ENCODE measurements at regions not wholly inside any gene's neighbourhood (a gene's known extent, or its start where the extent isn't known, plus 50 kb on each side); places are given as distances from the start of the nearest gene placed in this dataset.
"Not testable (repeated sequence)": the region's sequence is repeated elsewhere in the genome, so short reads cannot be mapped to it uniquely, and the experiment has no call there.

DNA sequence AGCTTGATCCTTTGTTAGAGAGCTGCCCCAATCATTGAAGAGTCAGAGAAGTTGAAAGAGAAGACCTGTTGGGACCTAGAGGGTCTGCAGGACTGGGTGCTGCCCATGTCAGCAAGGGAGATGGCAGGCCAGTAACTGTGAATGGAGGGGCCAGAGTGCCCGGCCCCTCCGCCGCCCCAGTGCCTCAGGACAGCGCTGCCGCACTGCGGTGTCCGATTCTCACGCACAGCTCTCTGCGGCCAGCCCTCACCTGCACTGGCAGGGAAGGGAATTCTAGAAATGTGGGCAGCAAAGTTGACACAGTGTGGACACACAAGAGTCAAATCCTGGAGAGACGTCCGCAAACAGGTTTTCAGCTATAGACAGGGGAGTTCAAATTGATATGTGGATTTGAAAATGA, 373.5 kb downstream of the TCERG1L start:
- H3K27me3 ChIP-seq = no peaks in the 10 kb centered on the region
- intact Hi-C loops (cut with DNase I) = no loop called here
- no peaks in the 10 kb centered on the region for H3K9me3 ChIP-seq
- TF ChIP-seq, protein P1, sequence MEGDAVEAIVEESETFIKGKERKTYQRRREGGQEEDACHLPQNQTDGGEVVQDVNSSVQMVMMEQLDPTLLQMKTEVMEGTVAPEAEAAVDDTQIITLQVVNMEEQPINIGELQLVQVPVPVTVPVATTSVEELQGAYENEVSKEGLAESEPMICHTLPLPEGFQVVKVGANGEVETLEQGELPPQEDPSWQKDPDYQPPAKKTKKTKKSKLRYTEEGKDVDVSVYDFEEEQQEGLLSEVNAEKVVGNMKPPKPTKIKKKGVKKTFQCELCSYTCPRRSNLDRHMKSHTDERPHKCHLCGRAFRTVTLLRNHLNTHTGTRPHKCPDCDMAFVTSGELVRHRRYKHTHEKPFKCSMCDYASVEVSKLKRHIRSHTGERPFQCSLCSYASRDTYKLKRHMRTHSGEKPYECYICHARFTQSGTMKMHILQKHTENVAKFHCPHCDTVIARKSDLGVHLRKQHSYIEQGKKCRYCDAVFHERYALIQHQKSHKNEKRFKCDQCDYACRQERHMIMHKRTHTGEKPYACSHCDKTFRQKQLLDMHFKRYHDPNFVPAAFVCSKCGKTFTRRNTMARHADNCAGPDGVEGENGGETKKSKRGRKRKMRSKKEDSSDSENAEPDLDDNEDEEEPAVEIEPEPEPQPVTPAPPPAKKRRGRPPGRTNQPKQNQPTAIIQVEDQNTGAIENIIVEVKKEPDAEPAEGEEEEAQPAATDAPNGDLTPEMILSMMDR (IDR thresholded peaks at IDR 0.05) = no peak
- H3K27ac ChIP-seq = no peak overlapping the region
- H3K4me1 ChIP-seq = no peaks in the 10 kb centered on the region
- no peak overlapping the region for H3K4me3 ChIP-seq
- peak in 1 of 2 donors; percentile 31 for DNase-seq (ENCODE audit: low spot score in 2 of 2)
- no peaks in the 10 kb centered on the region for H3K36me3 ChIP-seq

DNA sequence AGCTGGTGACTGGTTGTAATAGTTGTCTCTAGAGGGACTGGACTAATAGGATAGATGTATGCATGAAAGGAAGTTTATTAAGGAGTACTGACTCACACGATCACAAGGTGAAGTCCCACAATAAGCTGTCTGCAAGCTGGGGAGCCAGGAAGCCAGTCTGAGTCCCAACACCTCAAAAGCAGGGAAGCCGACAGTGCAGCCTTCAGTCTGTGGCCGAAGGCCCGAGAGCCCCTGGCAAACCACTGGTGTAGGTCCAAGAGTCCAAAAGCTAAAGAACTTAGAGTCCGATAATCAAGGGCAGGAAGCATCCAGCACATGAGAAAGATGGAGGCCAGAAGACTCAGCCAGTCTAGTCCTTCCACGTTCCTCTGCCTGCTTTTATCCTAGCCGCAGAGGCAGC, 372.6 kb downstream of the TCERG1L start:
- peak in 1 of 2 donors; percentile 33 for DNase-seq (ENCODE audit: low spot score in 2 of 2)
- H3K4me3 ChIP-seq; intact Hi-C loops (cut with DNase I): not testable (repeated sequence)

DNA sequence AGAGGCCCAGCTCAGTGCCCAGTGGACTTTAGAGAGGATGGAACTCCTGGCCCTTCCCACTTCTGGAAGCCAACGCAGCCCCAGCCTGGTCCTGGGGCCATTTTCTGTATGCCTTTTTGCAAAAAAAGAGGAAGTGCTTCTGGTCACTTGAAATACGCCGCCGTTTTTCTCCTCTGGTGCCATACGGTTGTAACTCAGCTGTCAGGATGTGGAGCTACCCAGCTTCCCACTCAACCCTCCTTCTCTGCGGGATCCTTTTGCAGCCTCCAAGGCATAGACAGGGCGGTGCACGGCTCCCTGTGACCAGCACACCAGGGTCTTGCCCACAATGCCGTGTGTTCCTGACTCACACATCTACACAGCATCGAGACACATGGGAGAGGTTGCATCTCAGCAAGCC, 369.6 kb downstream of the TCERG1L start:
- DNase-seq (ENCODE audit: low spot score in 2 of 2) = no peak
- intact Hi-C loops (cut with DNase I) = no loop called here
- no peaks in the 10 kb centered on the region for H3K4me1 ChIP-seq
- TF ChIP-seq, protein P1 (IDR thresholded peaks at IDR 0.05) = no peak
- H3K27ac ChIP-seq = no peak overlapping the region
- no peaks in the 10 kb centered on the region for H3K27me3 ChIP-seq
- H3K9me3 ChIP-seq = no peaks in the 10 kb centered on the region
- no peak overlapping the region for H3K4me3 ChIP-seq
- no peaks in the 10 kb centered on the region for H3K36me3 ChIP-seq

More for the DNA sequence above, 372.6 kb downstream of the TCERG1L start:
- not testable (repeated sequence) for H3K36me3 ChIP-seq, H3K27me3 ChIP-seq, H3K4me1 ChIP-seq, H3K9me3 ChIP-seq, H3K27ac ChIP-seq

- intact Hi-C loops (cut with DNase I) = no loop called here
- no peaks in the 10 kb centered on the region for H3K27me3 ChIP-seq
These were observed 359.4 kb downstream of the TCERG1L start for GRCh38 chr10:130952086-130952485.

GRCh38 chr10:130954326-130954905, 357.1 kb downstream of the TCERG1L start:
- TF ChIP-seq, protein P1 (IDR thresholded peaks at IDR 0.05) = no peak
- Histone ChIP-seq H3K4me3 (no peak overlapping the region), H3K4me1 (no peaks in the 10 kb centered on the region), H3K27me3 (no peaks in the 10 kb centered on the region), H3K9me3 (no peaks in the 10 kb centered on the region), H3K36me3 (no peaks in the 10 kb centered on the region), H3K27ac (no peak overlapping the region)
- no peak for DNase-seq (ENCODE audit: low spot score in 2 of 2)
- intact Hi-C loops (cut with DNase I) = no loop called here

More at GRCh38 chr10:130952086-130952485, 359.4 kb downstream of the TCERG1L start:
- Histone ChIP-seq H3K9me3 (no peaks in the 10 kb centered on the region), H3K4me1 (no peaks in the 10 kb centered on the region), H3K4me3 (no peak overlapping the region), H3K36me3 (no peaks in the 10 kb centered on the region), H3K27ac (no peak overlapping the region)
- no peak for DNase-seq (ENCODE audit: low spot score in 2 of 2)
- TF ChIP-seq, protein P1 (IDR thresholded peaks at IDR 0.05) = no peak

- Histone ChIP-seq H3K36me3 (no peaks in the 10 kb centered on the region), H3K4me1 (no peaks in the 10 kb centered on the region), H3K27me3 (no peaks in the 10 kb centered on the region), H3K4me3 (no peak overlapping the region), H3K9me3 (no peaks in the 10 kb centered on the region), H3K27ac (no peak overlapping the region)
- intact Hi-C loops (cut with DNase I) = no loop called here
- DNase-seq (ENCODE audit: low spot score in 2 of 2) = no peak
- TF ChIP-seq, protein P1 (IDR thresholded peaks at IDR 0.05) = no peak
These were observed 355.3 kb downstream of the TCERG1L start for GRCh38 chr10:130956251-130956650.

Data from ascending aorta (tissue), 2 donors.